KG1 (cell line): ENCODE measurements at regions not wholly inside any gene's neighbourhood (a gene's known extent, or its start where the extent isn't known, plus 50 kb on each side); places are given as distances from the start of the nearest gene placed in this dataset.

Experiments
- DNase-seq: peaks from one replicate; lab custom pipeline; 2025; lab: John Stamatoyannopoulos, UW

- no peak for DNase-seq
Observed at GRCh38 chr16:64459821-64460220, 662.0 kb downstream of the CDH11 start.

DNA sequence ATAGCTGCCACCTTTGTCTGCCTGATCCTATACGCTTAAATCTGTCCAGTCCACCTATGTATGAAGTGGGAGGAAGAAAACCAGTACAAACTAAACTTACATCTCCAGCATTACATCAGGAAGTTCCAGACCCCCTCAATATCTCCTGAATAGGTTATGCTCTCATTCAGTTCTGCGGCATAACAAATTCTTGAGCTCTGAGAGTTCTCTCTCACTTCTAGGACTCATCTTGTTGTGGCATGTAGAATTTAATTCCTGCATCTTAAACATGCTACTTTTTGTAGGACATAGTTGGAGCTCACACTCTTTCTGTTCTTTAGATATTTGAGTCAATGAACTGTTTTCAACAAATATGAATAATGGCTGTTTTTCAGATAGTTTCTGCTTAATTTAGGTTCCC lies 662.5 kb downstream of the CDH11 start:
- no peak for DNase-seq

GRCh38 chr16:64455275-64455674 lies 666.6 kb downstream of the CDH11 start:
- DNase-seq: no peak

- DNase-seq: no peak
Observed at GRCh38 chr16:64453646-64454045, 668.2 kb downstream of the CDH11 start.

DNA sequence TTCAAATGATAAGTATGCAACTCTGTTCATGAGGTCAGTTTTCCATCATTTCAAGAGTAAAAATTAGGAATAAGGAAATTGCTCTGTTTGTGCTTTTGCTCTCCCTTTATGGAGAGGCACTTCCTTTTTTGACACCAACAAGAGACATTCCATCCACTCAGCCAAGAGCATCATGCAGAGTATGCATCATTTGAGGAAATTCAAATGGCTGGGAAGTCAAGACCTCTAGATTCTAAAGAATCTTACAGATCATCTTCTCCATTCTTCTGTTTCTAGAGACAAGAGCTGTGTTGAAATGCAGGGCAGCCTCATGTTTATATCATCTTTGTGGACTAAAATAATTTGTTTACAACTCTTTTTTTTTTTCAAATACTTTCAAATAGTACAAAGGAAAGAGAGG lies 669.4 kb downstream of the CDH11 start:
- no peak for DNase-seq

- DNase-seq: no peak
Observed at GRCh38 chr16:64450177-64450576, 671.7 kb downstream of the CDH11 start.

GRCh38 chr16:64449506-64449905 lies 672.4 kb downstream of the CDH11 start:
- DNase-seq: no peak

GRCh38 chr16:64445649-64446048 lies 676.2 kb downstream of the CDH11 start:
- DNase-seq: no peak

DNA sequence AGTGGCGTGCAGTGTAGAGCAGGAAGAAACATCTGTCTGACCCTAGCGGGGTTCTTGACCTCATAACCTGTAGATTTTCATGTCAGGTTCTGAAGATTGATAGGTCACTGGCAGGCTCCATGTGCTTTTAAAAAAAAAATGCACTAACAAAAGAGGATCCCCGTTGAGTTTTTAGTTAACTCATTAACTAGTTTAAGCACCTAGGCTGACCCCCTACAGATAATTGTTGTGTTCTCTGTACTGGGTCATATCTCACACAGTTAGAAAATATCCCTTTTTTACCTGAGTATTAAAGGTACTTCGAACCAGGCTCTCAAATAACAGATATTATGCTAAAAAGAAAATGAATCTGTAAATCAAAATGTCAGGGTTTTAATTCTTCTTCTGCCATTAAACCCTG lies 676.6 kb downstream of the CDH11 start:
- DNase-seq: no peak

GRCh38 chr16:64440421-64440831 lies 681.4 kb downstream of the CDH11 start:
- no peak for DNase-seq

DNA sequence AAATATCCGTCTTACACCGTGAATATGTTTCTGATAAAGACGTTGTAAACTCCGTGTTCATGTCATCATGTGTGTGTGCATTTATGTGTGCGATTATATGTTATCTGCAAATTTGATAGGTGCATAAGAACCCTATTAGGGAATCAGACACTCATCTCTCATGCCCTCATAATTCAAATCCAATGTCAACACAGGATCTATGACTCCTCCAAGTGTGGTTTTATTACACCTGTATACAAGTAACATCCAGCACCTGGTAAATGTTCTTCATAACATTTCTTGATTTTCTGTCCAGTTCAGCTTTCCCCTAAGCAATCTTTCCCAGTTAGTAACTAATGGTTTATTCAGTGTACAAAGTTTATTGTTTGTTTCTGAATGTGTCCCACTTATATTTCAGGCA lies 681.9 kb downstream of the CDH11 start:
- no peak for DNase-seq

DNA sequence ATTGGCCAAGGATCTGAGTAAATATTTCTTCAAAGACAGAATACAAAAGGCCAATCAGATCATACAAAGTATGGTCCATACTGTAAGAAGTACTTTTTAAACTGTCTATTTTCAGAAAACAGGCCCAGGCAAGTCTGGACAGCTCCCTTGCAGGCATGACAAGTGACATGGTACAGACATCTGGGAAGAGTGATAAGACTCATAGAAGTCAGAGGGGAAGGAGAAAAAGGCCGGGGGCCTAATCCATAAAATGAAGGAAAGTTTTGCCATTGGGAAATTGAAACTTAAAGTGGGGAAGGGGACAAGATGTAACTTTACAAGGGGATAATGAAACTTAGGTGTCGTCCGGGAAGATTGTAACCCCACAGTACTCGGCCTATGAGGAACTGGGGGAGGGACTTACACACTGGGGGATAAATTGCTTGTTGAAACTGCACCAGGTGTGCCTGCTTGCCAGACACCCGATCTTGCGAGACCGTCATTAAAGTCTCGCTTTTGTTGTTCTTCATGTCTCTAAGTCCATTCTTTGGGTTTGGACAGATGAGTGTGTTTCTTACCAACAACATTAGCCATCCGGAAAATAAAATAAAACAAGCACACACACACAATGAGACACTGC lies 684.0 kb downstream of the CDH11 start:
- DNase-seq: no peak

- DNase-seq: no peak
Observed at GRCh38 chr16:64434526-64435069, 687.3 kb downstream of the CDH11 start.

DNA sequence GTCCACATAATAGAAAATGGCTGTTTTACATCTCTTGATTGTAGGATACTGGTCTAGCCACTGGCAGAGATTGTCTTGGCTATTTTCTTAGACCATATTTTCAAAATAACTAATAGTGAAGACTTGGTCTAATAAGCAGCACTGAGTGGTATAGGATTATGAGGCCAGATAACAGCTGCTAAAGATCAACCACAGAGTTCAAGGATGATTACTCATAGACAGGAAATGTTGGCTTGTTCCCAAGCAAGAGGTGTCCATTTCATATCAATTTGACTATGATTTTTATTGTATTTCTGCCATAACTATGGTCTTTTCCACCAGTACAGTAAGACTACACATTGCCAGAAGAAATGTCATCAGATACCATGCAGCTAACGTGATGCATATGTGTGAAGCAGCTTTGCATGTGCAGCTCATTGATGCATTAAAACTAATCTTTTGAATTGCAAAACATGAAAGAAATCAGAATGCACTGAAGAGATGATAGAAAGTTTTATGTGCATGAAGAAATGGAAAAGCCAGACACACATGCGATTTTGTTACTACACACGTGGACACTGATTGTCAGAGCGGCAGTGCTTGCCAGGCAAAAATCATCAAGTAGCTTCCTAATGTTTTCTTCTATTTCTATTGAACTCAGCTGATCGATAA lies 693.3 kb downstream of the CDH11 start:
- DNase-seq: no peak

- DNase-seq: no peak
Observed at GRCh38 chr16:64426131-64426666, 695.7 kb downstream of the CDH11 start.

DNA sequence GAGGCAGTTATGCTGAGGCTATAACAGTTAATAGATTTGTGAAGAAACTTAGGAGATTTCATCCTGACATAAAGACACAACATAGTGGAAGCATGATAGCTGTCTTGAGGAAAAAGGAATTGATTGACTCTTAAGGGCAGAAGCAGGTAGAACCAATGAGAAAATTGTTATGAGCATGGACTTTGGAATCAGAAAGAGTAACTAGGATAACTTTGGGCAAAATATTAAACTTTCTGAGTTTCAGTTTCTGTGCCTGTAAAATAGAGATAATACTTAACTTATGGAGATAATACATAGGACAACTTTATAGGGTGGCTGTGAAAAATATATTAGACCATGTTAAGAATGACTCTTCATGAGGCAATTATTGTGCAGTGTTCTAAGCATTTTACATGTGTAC lies 696.5 kb downstream of the CDH11 start:
- no peak for DNase-seq

DNA sequence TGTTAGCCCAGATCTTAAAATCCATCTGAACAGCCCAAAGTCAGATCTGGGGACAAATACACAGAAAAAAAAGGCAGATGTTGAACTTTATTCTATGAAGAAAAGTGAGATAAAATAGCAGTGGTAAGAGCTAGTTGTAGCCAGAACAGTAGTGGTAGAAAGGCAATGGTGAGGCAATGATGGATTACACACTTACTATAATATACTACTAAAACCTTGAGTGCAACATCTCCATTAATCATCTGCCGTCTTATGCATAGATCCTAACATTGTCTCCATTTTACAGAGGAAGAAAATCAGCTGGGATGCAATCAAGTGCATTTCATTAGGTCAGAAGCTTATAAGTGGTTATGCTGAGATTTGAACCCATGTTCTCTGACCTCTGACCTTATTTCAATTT lies 699.6 kb downstream of the CDH11 start:
- no peak for DNase-seq

DNA sequence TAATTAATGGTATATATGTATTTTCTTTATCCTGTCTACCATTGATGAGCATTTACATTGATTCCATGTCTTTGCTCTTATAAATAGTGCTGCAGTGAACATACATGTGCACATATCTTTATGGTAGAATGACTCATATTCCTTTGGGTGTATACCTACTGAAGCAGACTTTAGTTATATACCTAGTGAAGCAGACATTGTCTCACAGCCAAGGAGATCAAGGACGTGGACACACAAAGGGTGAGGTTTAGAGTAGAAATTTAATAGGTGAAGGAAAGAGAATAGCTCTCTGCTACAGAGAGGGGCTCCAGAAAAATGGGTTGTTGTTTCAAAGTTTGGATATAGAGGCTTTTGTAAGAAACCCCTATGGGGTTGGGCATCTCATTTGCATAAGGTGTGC lies 700.3 kb downstream of the CDH11 start:
- no peak for DNase-seq

DNA sequence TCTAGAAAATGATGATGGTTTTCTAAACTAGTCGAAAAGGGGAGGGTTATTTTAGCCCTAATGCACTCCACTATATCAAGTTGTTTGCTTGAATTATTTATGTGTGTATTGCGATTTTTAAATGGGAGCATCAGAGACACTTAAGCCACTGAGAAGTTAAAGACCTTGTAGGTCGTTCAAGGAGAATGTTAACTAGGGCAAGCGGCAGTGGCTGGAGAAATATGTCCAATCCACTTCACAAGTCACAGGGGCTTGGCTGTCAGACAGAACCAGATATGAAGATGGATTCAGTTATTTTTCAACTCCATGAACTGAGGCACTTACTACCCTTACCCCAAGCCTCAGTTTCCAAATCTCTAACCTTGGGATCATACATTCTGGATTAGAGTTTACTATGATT lies 702.0 kb downstream of the CDH11 start:
- DNase-seq: no peak

DNA sequence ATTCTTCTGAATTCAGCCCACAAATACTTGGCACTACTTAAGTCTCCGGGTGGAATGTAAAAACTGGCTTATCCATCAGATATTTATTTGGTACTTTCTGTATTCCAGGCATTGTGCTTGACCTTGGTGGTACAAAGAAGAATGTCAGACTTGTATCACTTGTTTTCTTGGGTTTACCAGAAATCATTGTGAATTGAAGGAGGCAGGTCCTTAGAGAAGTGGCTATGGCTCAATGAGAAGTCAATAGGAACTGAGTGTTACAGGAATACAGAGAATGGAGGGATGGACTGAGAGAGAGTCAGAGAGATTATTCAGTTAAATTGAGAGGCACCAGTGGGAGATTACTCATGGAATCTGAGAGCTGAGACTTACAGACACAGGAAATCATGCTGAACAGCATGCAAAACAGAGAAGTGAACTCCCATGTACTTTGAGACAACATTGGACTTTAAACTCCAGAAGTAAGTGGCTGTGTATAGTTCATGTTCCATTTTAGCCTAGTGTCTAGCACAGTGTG lies 704.1 kb downstream of the CDH11 start:
- no peak for DNase-seq

GRCh38 chr16:64416216-64417005 lies 705.5 kb downstream of the CDH11 start:
- no peak for DNase-seq

- no peak for DNase-seq
Observed at GRCh38 chr16:64412578-64413280, 709.1 kb downstream of the CDH11 start.
